Medulla oblongata (tissue), 1 donor: ENCODE measurements at regions not wholly inside any gene's neighbourhood (a gene's known extent, or its start where the extent isn't known, plus 50 kb on each side); places are given as distances from the start of the nearest gene placed in this dataset.
"Not testable (repeated sequence)": the region's sequence is repeated elsewhere in the genome, so short reads cannot be mapped to it uniquely, and the experiment has no call there.

Experiments used
- DNase-seq: peaks from one replicate; pipeline ENCODE4 v3.0.0-alpha.2; 2015; ENCODE audit errors: extremely low spot score

- no peak for DNase-seq
Observed at GRCh38 chr13:65505941-65506340, 1724.2 kb downstream of the PCDH9 start.

GRCh38 chr13:65504213-65504612 is 1725.9 kb downstream of the PCDH9 start:
- no peak for DNase-seq

GRCh38 chr13:65500481-65500880 is 1729.7 kb downstream of the PCDH9 start:
- DNase-seq = no peak

- DNase-seq = no peak
Observed at GRCh38 chr13:65499256-65499655, 1730.9 kb downstream of the PCDH9 start.

- DNase-seq = no peak
Observed at GRCh38 chr13:65497265-65497664, 1732.9 kb downstream of the PCDH9 start.

- not testable (repeated sequence) for DNase-seq
Observed at GRCh38 chr13:65490725-65491124, 1739.4 kb downstream of the PCDH9 start.

- DNase-seq = no peak
Observed at GRCh38 chr13:65488606-65489005, 1741.5 kb downstream of the PCDH9 start.

- no peak for DNase-seq
Observed at GRCh38 chr13:65479692-65480091, 1750.4 kb downstream of the PCDH9 start.

GRCh38 chr13:65473196-65473595 is 1756.9 kb downstream of the PCDH9 start:
- DNase-seq = no peak

GRCh38 chr13:65472336-65472735 is 1757.8 kb downstream of the PCDH9 start:
- DNase-seq = no peak

GRCh38 chr13:65470781-65471180 is 1759.4 kb downstream of the PCDH9 start:
- no peak for DNase-seq

- no peak for DNase-seq
Observed at GRCh38 chr13:65468628-65469027, 1761.5 kb downstream of the PCDH9 start.

GRCh38 chr13:65461590-65461989 is 1768.5 kb downstream of the PCDH9 start:
- no peak for DNase-seq

- no peak for DNase-seq
Observed at GRCh38 chr13:65460136-65460535, 1770.0 kb downstream of the PCDH9 start.

- no peak for DNase-seq
Observed at GRCh38 chr13:65456150-65456912, 1773.8 kb downstream of the PCDH9 start.

- DNase-seq = no peak
Observed at GRCh38 chr13:65454403-65454802, 1775.7 kb downstream of the PCDH9 start.

GRCh38 chr13:65453982-65454381 is 1776.2 kb downstream of the PCDH9 start:
- DNase-seq = no peak

GRCh38 chr13:65445340-65445739 is 1784.8 kb downstream of the PCDH9 start:
- no peak for DNase-seq

- DNase-seq = no peak
Observed at GRCh38 chr13:65435590-65435989, 1794.5 kb downstream of the PCDH9 start.

GRCh38 chr13:65417953-65418352 is 1812.2 kb downstream of the PCDH9 start:
- no peak for DNase-seq

- DNase-seq = no peak
Observed at GRCh38 chr13:65416784-65417183, 1813.4 kb downstream of the PCDH9 start.

GRCh38 chr13:65414187-65414586 is 1815.9 kb downstream of the PCDH9 start:
- no peak for DNase-seq

GRCh38 chr13:65411521-65411920 is 1818.6 kb downstream of the PCDH9 start:
- DNase-seq = no peak

GRCh38 chr13:65410791-65411190 is 1819.3 kb downstream of the PCDH9 start:
- no peak for DNase-seq
